ENCODE measurements at regions not wholly inside any gene's neighbourhood (a gene's known extent, or its start where the extent isn't known, plus 50 kb on each side); places are given as distances from the start of the nearest gene placed in this dataset.

- Histone ChIP-seq H3F3A (replicated peaks; ENCODE audit: low read depth) (no peaks in the 10 kb centered on the region), H3K4me2 (no peak overlapping the region), H3K36me3 (ENCODE audit: insufficient read depth) (no peaks in the 10 kb centered on the region), H3K79me2 (replicated peaks; ENCODE audit: insufficient read depth) (no peaks in the 10 kb centered on the region), H4K20me1 (replicated peaks; ENCODE audit: insufficient read depth) (no peaks in the 10 kb centered on the region), H3K9me2 (ENCODE audit: insufficient read depth) (0 out of 2 replicates have a peak, but pooled peaks cover 6% of the 10 kb centered on the region), H3K27me3 (ENCODE audit: insufficient read depth) (no peaks in the 10 kb centered on the region), H3K27ac (ENCODE audit: low read depth) (no peak overlapping the region), H3K4me1 (ENCODE audit: insufficient read depth) (peaks cover 14% of the 10 kb centered on the region), H3K4me3 (no peak overlapping the region), H2AFZ (peak overlapping the region; percentile 94)
- Mint-ChIP-seq H3K9me3 (no peaks in the 10 kb centered on the region), H3K27me3 (ENCODE audit: insufficient read depth, low read depth, poor library complexity) (peaks cover 4% of the 10 kb centered on the region), H3K27ac (no peak overlapping the region), H3K4me1 (peaks cover 21% of the 10 kb centered on the region), H3K4me3 (no peak overlapping the region), H3K36me3 (ENCODE audit: low read depth) (no peaks in the 10 kb centered on the region)
- no peak for TF ChIP-seq STAT1 (IDR thresholded peaks at IDR 0.05; ENCODE audit: unreplicated experiment)
- TF ChIP-seq CTCF (conservative IDR thresholded peaks at IDR 0.05; ENCODE audit: low read depth in 2 of 2) = 0 out of 4 replicates have a peak, but pooled peaks of 1 of the 2 experiments have one; percentile 6
- ATAC-seq (no peak), DNase-seq (ENCODE audit: low spot score) (peak; percentile 11)
These were observed 113.1 kb upstream of the HAAO start for GRCh38 chr2:42905341-42906110.

- Histone ChIP-seq H3K4me1 (ENCODE audit: insufficient read depth) (peaks cover 14% of the 10 kb centered on the region), H2AFZ (no peak overlapping the region), H3K4me3 (no peak overlapping the region), H3K27me3 (ENCODE audit: insufficient read depth) (no peaks in the 10 kb centered on the region), H3F3A (replicated peaks; ENCODE audit: low read depth) (no peaks in the 10 kb centered on the region), H4K20me1 (replicated peaks; ENCODE audit: insufficient read depth) (no peaks in the 10 kb centered on the region), H3K36me3 (ENCODE audit: insufficient read depth) (no peaks in the 10 kb centered on the region), H3K9me2 (ENCODE audit: insufficient read depth) (0 out of 2 replicates have a peak, but pooled peaks cover 6% of the 10 kb centered on the region), H3K27ac (ENCODE audit: low read depth) (no peak overlapping the region), H3K4me2 (no peak overlapping the region), H3K79me2 (replicated peaks; ENCODE audit: insufficient read depth) (no peaks in the 10 kb centered on the region)
- TF ChIP-seq CTCF (conservative IDR thresholded peaks at IDR 0.05; ENCODE audit: low read depth in 2 of 2) = no peak
- no peak overlapping the region for H3K27ac Mint-ChIP-seq
- ATAC-seq (no peak), DNase-seq (ENCODE audit: low spot score) (no peak)
- H3K4me1 Mint-ChIP-seq = peaks cover 21% of the 10 kb centered on the region
- peaks cover 4% of the 10 kb centered on the region for H3K27me3 Mint-ChIP-seq (ENCODE audit: insufficient read depth, low read depth, poor library complexity)
- no peaks in the 10 kb centered on the region for H3K36me3 Mint-ChIP-seq (ENCODE audit: low read depth)
- H3K4me3 Mint-ChIP-seq = no peak overlapping the region
- H3K9me3 Mint-ChIP-seq = no peaks in the 10 kb centered on the region
These were observed 112.1 kb upstream of the HAAO start for GRCh38 chr2:42904576-42904876.

- Histone ChIP-seq H3K27ac (ENCODE audit: low read depth) (no peak overlapping the region), H3K36me3 (ENCODE audit: insufficient read depth) (no peaks in the 10 kb centered on the region), H3K4me3 (no peak overlapping the region), H2AFZ (no peak overlapping the region), H3K4me1 (ENCODE audit: insufficient read depth) (peaks cover 14% of the 10 kb centered on the region), H3K9me2 (ENCODE audit: insufficient read depth) (0 out of 2 replicates have a peak, but pooled peaks cover 6% of the 10 kb centered on the region), H3K4me2 (no peak overlapping the region), H3F3A (replicated peaks; ENCODE audit: low read depth) (no peaks in the 10 kb centered on the region), H4K20me1 (replicated peaks; ENCODE audit: insufficient read depth) (no peaks in the 10 kb centered on the region), H3K27me3 (ENCODE audit: insufficient read depth) (no peaks in the 10 kb centered on the region), H3K79me2 (replicated peaks; ENCODE audit: insufficient read depth) (no peaks in the 10 kb centered on the region)
- ATAC-seq (no peak), DNase-seq (ENCODE audit: low spot score) (no peak)
- Mint-ChIP-seq H3K9me3 (no peaks in the 10 kb centered on the region), H3K4me1 (peaks cover 21% of the 10 kb centered on the region), H3K36me3 (ENCODE audit: low read depth) (no peaks in the 10 kb centered on the region), H3K27ac (no peak overlapping the region), H3K27me3 (ENCODE audit: insufficient read depth, low read depth, poor library complexity) (peaks cover 4% of the 10 kb centered on the region), H3K4me3 (no peak overlapping the region)
- TF ChIP-seq CTCF (conservative IDR thresholded peaks at IDR 0.05; ENCODE audit: low read depth in 2 of 2) (no peak), NANOG (IDR thresholded peaks at IDR 0.05; ENCODE audit: borderline replicate concordance) (no peak), ZNF114 (CRISPR knock-in tag; IDR thresholded peaks at IDR 0.05) (no peak)
These were observed 111.6 kb upstream of the HAAO start for GRCh38 chr2:42903821-42904575.

Measured in GM23338 (cell line).